HCT116 (cell line): ENCODE measurements at regions not wholly inside any gene's neighbourhood (a gene's known extent, or its start where the extent isn't known, plus 50 kb on each side); places are given as distances from the start of the nearest gene placed in this dataset.

ENCODE experiments used
- CTCF ChIP-seq, 3 experiments: fragments of 200-600 bp in 1 of 3; sonication (generic) in 1 of 3; IDR thresholded peaks in 2 of 3; conservative IDR thresholded peaks in 1 of 3; 2 replicates each; pipeline ENCODE4 v1.5.1; 2012 to 2017; ENCODE audit warnings: low read depth in 2 of 3, low read length in 2 of 3, antibody characterized with exemption in 1 of 3, borderline replicate concordance in 1 of 3, control low read depth in 1 of 3, mild to moderate bottlenecking in 1 of 3, mixed read lengths in 1 of 3, mixed run types in 1 of 3, moderate library complexity in 1 of 3; ENCODE audit not compliant: insufficient read depth in 1 of 3
- MAX ChIP-seq: IDR thresholded peaks from 2 replicates; pipeline ENCODE4 v1.6.1; 2012
- POLR2A ChIP-seq: IDR thresholded peaks from 2 replicates; pipeline ENCODE4 v1.7.0; 2011; ENCODE audit warnings: borderline replicate concordance; ENCODE audit not compliant: insufficient read depth, insufficient read length; ENCODE audit errors: extremely low read depth
- POLR2AphosphoS5 ChIP-seq: IDR thresholded peaks from 2 replicates; pipeline ENCODE4 v1.6.1; 2011; ENCODE audit warnings: mild to moderate bottlenecking, low read depth, low read length, moderate library complexity

GRCh38 chr5:26192486-26192885 lies 845.9 kb downstream of the CDH9 start:
- no peak for TF ChIP-seq POLR2A
- TF ChIP-seq CTCF (IDR thresholded peaks at IDR 0.05 in 2 of 3, conservative IDR thresholded peaks at IDR 0.05 in 1 of 3; ENCODE audit: borderline replicate concordance in 1 of 3, insufficient read depth in 1 of 3, low read depth in 2 of 3, low read length in 2 of 3) = no peak
- no peak for TF ChIP-seq MAX
- TF ChIP-seq POLR2AphosphoS5 = no peak
